Neuronal stem cell (in vitro differentiated cells): ENCODE measurements at regions not wholly inside any gene's neighbourhood (a gene's known extent, or its start where the extent isn't known, plus 50 kb on each side); places are given as distances from the start of the nearest gene placed in this dataset.
"Not testable (repeated sequence)": the region's sequence is repeated elsewhere in the genome, so short reads cannot be mapped to it uniquely, and the experiment has no call there.

Experiments
- DNase-seq: peaks from one replicate; pipeline ENCODE4 v3.0.0-alpha.2; 2013; ENCODE audit warnings: low spot score
- H2AFZ ChIP-seq: one replicate; pipeline ENCODE4 v1.6.1; 2013; ENCODE audit warnings: mild to moderate bottlenecking, low read length, inconsistent platforms
- H2AK5ac ChIP-seq: 2 replicates; pipeline ENCODE4 v1.6.1; 2013; ENCODE audit warnings: low read depth, mild to moderate bottlenecking, inconsistent platforms, low read length, moderate library complexity, mixed read lengths
- H2BK120ac ChIP-seq: 2 replicates; pipeline ENCODE4 v1.6.1; 2013; ENCODE audit warnings: low read depth, mild to moderate bottlenecking, inconsistent platforms, low read length, moderate library complexity, mixed read lengths
- H2BK12ac ChIP-seq: one replicate; pipeline ENCODE4 v1.6.1; 2013; ENCODE audit warnings: low read length, inconsistent platforms
- H2BK15ac ChIP-seq: 2 replicates; pipeline ENCODE4 v1.6.1; 2013; ENCODE audit warnings: mild to moderate bottlenecking, low read length, inconsistent platforms, mixed read lengths
- H2BK5ac ChIP-seq: one replicate; pipeline ENCODE4 v1.6.1; 2013; ENCODE audit warnings: inconsistent platforms, mild to moderate bottlenecking, low read length, moderate library complexity
- H3K14ac ChIP-seq: one replicate; pipeline ENCODE4 v1.6.1; 2013; ENCODE audit warnings: low read length, inconsistent platforms
- H3K18ac ChIP-seq: 2 replicates; pipeline ENCODE4 v1.6.1; 2013; ENCODE audit warnings: low read length, inconsistent platforms
- H3K23ac ChIP-seq: 2 replicates; pipeline ENCODE4 v1.6.1; 2013; ENCODE audit warnings: low read depth, mild to moderate bottlenecking, mixed read lengths, low read length, inconsistent platforms; ENCODE audit not compliant: poor library complexity
- H3K27ac ChIP-seq: replicated peaks from 3 replicates; pipeline ENCODE4 v1.5.1; 2013; ENCODE audit warnings: low read length, inconsistent platforms
- H3K27me3 ChIP-seq, 3 experiments: 2 replicates each; pipeline ENCODE4 v1.6.1; 2013; ENCODE audit warnings: low read length in 3 of 3, mild to moderate bottlenecking in 2 of 3, inconsistent platforms in 1 of 3, low read depth in 1 of 3, mixed read lengths in 1 of 3, moderate library complexity in 1 of 3; ENCODE audit not compliant: control insufficient read depth in 3 of 3, insufficient read depth in 3 of 3
- H3K36me3 ChIP-seq, 2 donors: replicated peaks in 1 of 2; 2 replicates each; pipeline ENCODE4 v1.6.1; 2013; ENCODE audit warnings: low read length in 2 of 2; ENCODE audit not compliant: control insufficient read depth in 2 of 2, insufficient read depth in 2 of 2
- H3K4ac ChIP-seq: 2 replicates; pipeline ENCODE4 v1.6.1; 2013; ENCODE audit warnings: inconsistent platforms, mild to moderate bottlenecking, low read length, moderate library complexity
- H3K4me1 ChIP-seq, 2 donors: 1 replicate in 1 of 2; 2 replicates in 1 of 2; pipeline ENCODE4 v1.6.1; 2013; ENCODE audit warnings: low read length in 2 of 2, low read depth in 1 of 2; ENCODE audit not compliant: control insufficient read depth in 2 of 2, insufficient read depth in 1 of 2
- H3K4me2 ChIP-seq: one replicate; pipeline ENCODE4 v1.6.1; 2013; ENCODE audit warnings: mild to moderate bottlenecking, low read length, inconsistent platforms; ENCODE audit not compliant: insufficient read depth, poor library complexity, severe bottlenecking
- H3K4me3 ChIP-seq, 2 donors: 2 replicates each; pipeline ENCODE4 v1.5.1; 2013; ENCODE audit warnings: low read length in 2 of 2, mild to moderate bottlenecking in 2 of 2, inconsistent platforms in 1 of 2, moderate library complexity in 1 of 2
- H3K79me1 ChIP-seq: one replicate; pipeline ENCODE4 v1.6.1; 2013; ENCODE audit warnings: low read depth, mild to moderate bottlenecking, inconsistent platforms, low read length, moderate library complexity
- H3K9ac ChIP-seq: one replicate; pipeline ENCODE4 v1.6.1; 2013; ENCODE audit warnings: mild to moderate bottlenecking, low read depth, low read length, inconsistent platforms; ENCODE audit not compliant: poor library complexity
- H3K9me3 ChIP-seq, 2 donors: replicated peaks in 1 of 2; 2 replicates each; pipeline versions ENCODE3 to v1.6.1; 2013; ENCODE audit warnings: low read length in 2 of 2, mild to moderate bottlenecking in 2 of 2, inconsistent platforms in 1 of 2, low read depth in 1 of 2, mixed read lengths in 1 of 2, moderate library complexity in 1 of 2; ENCODE audit not compliant: control insufficient read depth in 2 of 2, insufficient read depth in 1 of 2
- H4K8ac ChIP-seq: one replicate; pipeline ENCODE4 v1.6.1; 2013; ENCODE audit warnings: low read depth, mild to moderate bottlenecking, inconsistent platforms, low read length, moderate library complexity
- H4K91ac ChIP-seq: one replicate; pipeline ENCODE4 v1.6.1; 2013; ENCODE audit warnings: low read length, low read depth, mild to moderate bottlenecking, inconsistent platforms; ENCODE audit not compliant: poor library complexity
- WGBS, 2 donors: extraction: QIAGEN DNeasy Blood & Tissue Kit; methylation state at CpG; one replicate each; pipeline ENCODE4 v1.1.7; 2013; ENCODE audit warnings: missing lambda C conversion rate in 2 of 2, mixed read lengths in 1 of 2; ENCODE audit not compliant: insufficient read length in 2 of 2, insufficient replicate concordance in 1 of 2; ENCODE audit errors: extremely low coverage in 2 of 2; 5-methylcytosine and 5-hydroxymethylcytosine counted together

DNA sequence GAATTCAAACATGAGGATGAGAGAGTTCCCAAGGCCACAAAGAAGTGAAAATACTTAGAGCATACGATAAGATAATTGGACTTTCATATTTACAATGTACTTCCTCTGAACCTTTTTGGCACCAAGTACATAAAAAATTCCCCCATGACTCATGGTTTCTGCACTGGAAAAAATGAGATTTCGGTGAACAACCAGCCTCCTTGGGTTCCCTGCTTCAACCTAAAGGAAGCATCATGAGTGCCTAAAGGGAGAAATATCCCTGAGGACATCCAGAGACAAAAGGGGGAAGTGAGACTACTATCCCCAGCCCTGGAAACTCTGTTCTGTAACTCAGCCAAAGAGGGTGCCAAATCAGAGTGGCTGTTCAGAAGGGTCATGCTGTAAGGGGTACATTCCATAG, 562.7 kb upstream of the SLC39A10 start:
- H3K9ac ChIP-seq = no peak overlapping the region
- H2BK12ac ChIP-seq = no peak overlapping the region
- no peaks in the 10 kb centered on the region for H3K27me3 ChIP-seq
- no peak overlapping the region for H3K27ac ChIP-seq
- H3K4ac ChIP-seq = no peak overlapping the region
- H4K8ac ChIP-seq = no peak overlapping the region
- H2AK5ac ChIP-seq = no peak overlapping the region
- no peaks in the 10 kb centered on the region for H3K79me1 ChIP-seq
- no peaks in the 10 kb centered on the region for H3K9me3 ChIP-seq
- H2BK5ac ChIP-seq = no peak overlapping the region
- H2BK120ac ChIP-seq = no peak overlapping the region
- no peaks in the 10 kb centered on the region for H3K36me3 ChIP-seq
- no CpG with 5 or more reads among the region's 2 CpGs for WGBS, 2 donors
- H4K91ac ChIP-seq = no peak overlapping the region
- H3K23ac ChIP-seq = no peak overlapping the region
- no peak overlapping the region for H2BK15ac ChIP-seq
- no peak overlapping the region for H2AFZ ChIP-seq
- H3K4me2 ChIP-seq = no peak overlapping the region
- DNase-seq = no peak
- no peaks in the 10 kb centered on the region for H3K4me1 ChIP-seq
- H3K18ac ChIP-seq = no peak overlapping the region
- no peak overlapping the region for H3K4me3 ChIP-seq
- H3K14ac ChIP-seq = no peak overlapping the region

DNA sequence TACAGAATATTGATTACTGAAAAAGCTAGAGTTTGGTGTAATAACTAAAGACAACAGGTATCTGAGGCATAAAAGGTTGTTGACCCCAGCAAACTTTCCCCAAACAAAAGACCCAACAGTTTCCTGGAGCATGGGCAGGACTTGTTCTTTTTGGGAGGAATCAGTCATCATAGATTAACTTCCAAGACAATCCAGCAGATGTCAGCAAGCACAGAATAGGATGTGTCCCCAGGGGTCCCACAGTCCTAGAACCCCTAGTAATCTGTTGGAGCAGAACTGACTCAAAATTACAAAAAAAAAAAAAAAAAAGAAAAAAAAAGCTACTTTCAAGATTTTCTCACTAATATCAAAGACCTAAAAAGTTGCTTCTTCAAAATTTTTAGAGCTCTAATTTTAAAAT, 564.7 kb upstream of the SLC39A10 start:
- no peaks in the 10 kb centered on the region for H3K9me3 ChIP-seq
- no peak overlapping the region for H3K4me3 ChIP-seq
- peak; percentile 6 for DNase-seq
- H2AFZ ChIP-seq = no peak overlapping the region
- no peak overlapping the region for H3K18ac ChIP-seq
- H4K8ac ChIP-seq = no peak overlapping the region
- no peaks in the 10 kb centered on the region for H3K4me1 ChIP-seq
- H3K27ac ChIP-seq = no peak overlapping the region
- no peak overlapping the region for H2BK12ac ChIP-seq
- H3K27me3 ChIP-seq = no peaks in the 10 kb centered on the region
- no peak overlapping the region for H4K91ac ChIP-seq
- no peak overlapping the region for H3K9ac ChIP-seq
- H2BK120ac ChIP-seq = no peak overlapping the region
- H3K79me1 ChIP-seq = no peaks in the 10 kb centered on the region
- H3K23ac ChIP-seq = no peak overlapping the region
- H3K36me3 ChIP-seq = no peaks in the 10 kb centered on the region
- H2BK15ac ChIP-seq = no peak overlapping the region
- no peak overlapping the region for H3K4ac ChIP-seq
- no peak overlapping the region for H3K4me2 ChIP-seq
- H2AK5ac ChIP-seq = no peak overlapping the region
- no peak overlapping the region for H2BK5ac ChIP-seq
- H3K14ac ChIP-seq = no peak overlapping the region

DNA sequence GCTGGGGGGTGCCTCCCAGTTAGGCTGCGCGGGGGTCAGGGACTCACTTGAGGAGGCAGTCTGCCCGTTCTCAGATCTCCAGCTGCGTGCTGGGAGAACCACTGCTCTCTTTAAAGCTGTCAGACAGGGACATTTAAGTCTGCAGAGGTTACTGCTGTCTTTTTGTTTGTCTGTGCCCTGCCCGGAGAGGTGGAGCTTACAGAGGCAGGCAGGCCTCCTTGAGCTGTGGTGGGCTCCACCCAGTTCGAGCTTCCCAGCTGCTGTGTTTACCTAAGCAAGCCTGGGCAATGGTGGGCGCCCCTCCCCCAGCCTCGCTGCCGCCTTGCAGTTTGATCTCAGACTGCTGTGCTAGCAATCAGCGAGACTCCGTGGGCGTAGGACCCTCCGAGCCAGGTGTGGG, 584.2 kb upstream of the SLC39A10 start:
- H4K8ac ChIP-seq, H3K4me2 ChIP-seq, H2AK5ac ChIP-seq, H3K27me3 ChIP-seq, H2BK12ac ChIP-seq, H2AFZ ChIP-seq, H2BK120ac ChIP-seq, H3K23ac ChIP-seq, H3K9me3 ChIP-seq, H3K18ac ChIP-seq, H3K9ac ChIP-seq, H3K27ac ChIP-seq, H3K36me3 ChIP-seq, H3K4me3 ChIP-seq, H2BK5ac ChIP-seq, H3K79me1 ChIP-seq, H2BK15ac ChIP-seq, H4K91ac ChIP-seq, H3K4ac ChIP-seq, H3K4me1 ChIP-seq, H3K14ac ChIP-seq, DNase-seq: not testable (repeated sequence)
- WGBS, 2 donors = no CpG with 5 or more reads among the region's 13 CpGs

DNA sequence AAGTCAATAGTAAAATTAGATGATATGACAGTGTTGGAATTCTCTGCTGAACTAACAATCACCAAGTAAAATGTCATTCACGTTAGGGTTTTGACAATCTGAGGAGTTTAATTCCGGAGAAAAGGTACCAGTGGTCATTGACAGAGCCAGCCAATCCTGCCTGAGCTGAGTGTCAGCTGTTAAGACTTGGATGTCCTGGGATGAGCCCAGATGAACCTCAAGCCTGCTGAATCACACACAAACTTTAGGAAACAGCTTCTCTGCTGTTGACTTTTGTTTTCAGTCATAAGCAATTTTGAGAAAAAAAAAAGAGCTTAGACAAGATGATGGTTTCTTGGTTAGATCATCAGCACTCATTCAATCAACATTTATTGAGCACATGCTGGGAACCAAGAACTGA, 600.0 kb upstream of the SLC39A10 start:
- Histone ChIP-seq H3K4ac (no peak overlapping the region), H3K18ac (no peak overlapping the region), H3K9ac (no peak overlapping the region), H3K4me2 (no peak overlapping the region), H3K27me3 (no peaks in the 10 kb centered on the region), H3K27ac (no peak overlapping the region), H2BK12ac (no peak overlapping the region), H4K8ac (no peak overlapping the region), H3K9me3 (no peaks in the 10 kb centered on the region), H2BK120ac (no peak overlapping the region), H3K23ac (no peak overlapping the region), H3K79me1 (no peaks in the 10 kb centered on the region), H2AFZ (no peak overlapping the region), H2BK15ac (no peak overlapping the region), H2BK5ac (no peak overlapping the region), H3K4me3 (no peak overlapping the region), H2AK5ac (no peak overlapping the region), H3K36me3 (no peaks in the 10 kb centered on the region), H4K91ac (no peak overlapping the region), H3K4me1 (no peaks in the 10 kb centered on the region), H3K14ac (no peak overlapping the region)
- no CpG with 5 or more reads among the region's 2 CpGs for WGBS, 2 donors
- DNase-seq = no peak
